Kidney epithelial cell (primary cell): ENCODE measurements at regions not wholly inside any gene's neighbourhood (a gene's known extent, or its start where the extent isn't known, plus 50 kb on each side); places are given as distances from the start of the nearest gene placed in this dataset.

ENCODE experiments used
- DNase-seq: peaks from one replicate; pipeline ENCODE4 v3.0.0-alpha.2; 2010; ENCODE audit warnings: low read depth
- H3K27me3 ChIP-seq: 2 replicates; pipeline ENCODE4 v1.6.0; 2011; ENCODE audit warnings: low read length; ENCODE audit not compliant: control insufficient read depth, insufficient read depth
- H3K36me3 ChIP-seq: 2 replicates; pipeline ENCODE4 v1.5.1; 2011; ENCODE audit warnings: low read length; ENCODE audit not compliant: control insufficient read depth, insufficient read depth
- H3K4me3 ChIP-seq: 2 replicates; pipeline ENCODE4 v1.5.1; 2011; ENCODE audit warnings: low read depth, mild to moderate bottlenecking, control low read depth, low read length
- TF ChIP-seq, protein P1 (sequence below): IDR thresholded peaks from 2 replicates; pipeline ENCODE4 v1.5.1; 2011; ENCODE audit warnings: mild to moderate bottlenecking, moderate library complexity, low read length, control low read depth, inconsistent platforms; ENCODE audit not compliant: insufficient read depth, poor library complexity, severe bottlenecking

DNA sequence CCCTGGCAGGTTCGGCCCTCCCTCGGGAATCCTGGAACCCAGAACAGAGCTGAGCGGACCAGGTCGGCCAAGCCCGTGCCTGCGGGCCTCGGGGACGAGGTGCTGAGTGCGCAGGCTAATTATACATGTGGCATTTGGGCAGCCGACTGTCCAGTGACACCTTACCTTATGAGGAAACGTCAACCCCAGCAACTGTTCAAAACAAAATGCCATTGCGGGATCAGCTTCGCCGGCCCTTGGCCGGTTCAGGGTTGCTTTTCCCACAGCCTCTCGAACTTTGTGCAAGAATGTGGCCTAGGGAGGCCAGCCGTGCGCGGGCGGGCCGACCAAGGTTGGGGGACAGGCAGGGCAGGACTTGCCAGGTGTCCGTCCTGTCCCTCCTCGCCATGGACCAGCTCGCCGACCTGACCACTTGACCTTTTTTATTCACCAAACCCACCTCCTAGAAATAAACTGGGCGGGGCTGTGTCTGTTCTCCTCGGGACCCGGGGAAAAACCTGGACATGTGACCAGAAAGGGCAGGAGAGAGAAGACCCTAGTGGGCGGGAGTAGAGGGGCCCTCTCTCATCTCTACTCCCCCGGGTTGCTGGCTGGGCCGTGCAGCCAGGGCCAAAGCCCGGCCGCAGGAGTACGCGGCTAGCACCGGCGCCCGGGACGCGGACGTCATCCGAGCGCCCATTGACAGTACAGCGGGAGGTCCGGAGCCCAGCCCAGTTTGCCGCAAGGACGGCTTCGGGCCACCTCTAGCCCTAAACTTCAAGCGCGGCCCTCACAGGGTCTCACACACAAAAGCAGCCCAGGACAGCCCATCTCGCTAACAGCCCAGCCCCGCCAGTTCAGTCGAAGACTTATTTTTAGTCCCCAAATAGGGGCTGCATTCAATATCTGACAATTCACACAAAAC, 134.3 kb upstream of the C11orf58 start:
- peak overlapping the region; percentile 62 for H3K4me3 ChIP-seq
- no peaks in the 10 kb centered on the region for H3K36me3 ChIP-seq
- peaks cover 7% of the 10 kb centered on the region for H3K27me3 ChIP-seq
- DNase-seq = no peak
- TF ChIP-seq, protein P1, sequence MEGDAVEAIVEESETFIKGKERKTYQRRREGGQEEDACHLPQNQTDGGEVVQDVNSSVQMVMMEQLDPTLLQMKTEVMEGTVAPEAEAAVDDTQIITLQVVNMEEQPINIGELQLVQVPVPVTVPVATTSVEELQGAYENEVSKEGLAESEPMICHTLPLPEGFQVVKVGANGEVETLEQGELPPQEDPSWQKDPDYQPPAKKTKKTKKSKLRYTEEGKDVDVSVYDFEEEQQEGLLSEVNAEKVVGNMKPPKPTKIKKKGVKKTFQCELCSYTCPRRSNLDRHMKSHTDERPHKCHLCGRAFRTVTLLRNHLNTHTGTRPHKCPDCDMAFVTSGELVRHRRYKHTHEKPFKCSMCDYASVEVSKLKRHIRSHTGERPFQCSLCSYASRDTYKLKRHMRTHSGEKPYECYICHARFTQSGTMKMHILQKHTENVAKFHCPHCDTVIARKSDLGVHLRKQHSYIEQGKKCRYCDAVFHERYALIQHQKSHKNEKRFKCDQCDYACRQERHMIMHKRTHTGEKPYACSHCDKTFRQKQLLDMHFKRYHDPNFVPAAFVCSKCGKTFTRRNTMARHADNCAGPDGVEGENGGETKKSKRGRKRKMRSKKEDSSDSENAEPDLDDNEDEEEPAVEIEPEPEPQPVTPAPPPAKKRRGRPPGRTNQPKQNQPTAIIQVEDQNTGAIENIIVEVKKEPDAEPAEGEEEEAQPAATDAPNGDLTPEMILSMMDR = no peak

DNA sequence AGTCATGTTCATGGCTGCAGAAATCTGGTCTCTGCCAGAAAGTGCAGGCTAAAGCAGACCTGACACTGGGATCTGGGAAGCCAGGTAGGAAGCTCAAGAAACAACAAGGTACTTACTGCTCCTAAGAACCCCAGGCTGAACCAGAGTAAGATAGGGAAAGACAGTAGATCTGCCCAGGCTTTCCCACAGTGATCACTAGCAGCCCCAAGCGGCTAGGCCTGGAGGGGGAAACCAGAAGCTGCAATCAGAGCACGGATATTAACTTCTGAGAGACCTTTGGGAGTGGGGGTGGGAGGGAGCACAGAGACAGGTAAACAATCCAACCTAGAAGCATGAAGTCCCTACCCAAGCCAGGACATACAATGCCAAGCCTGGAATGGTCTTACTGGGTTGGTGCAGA, 135.2 kb upstream of the C11orf58 start:
- Histone ChIP-seq H3K27me3 (peaks cover 7% of the 10 kb centered on the region), H3K4me3 (no peak overlapping the region), H3K36me3 (no peaks in the 10 kb centered on the region)
- TF ChIP-seq, protein P1 = no peak
- no peak for DNase-seq

DNA sequence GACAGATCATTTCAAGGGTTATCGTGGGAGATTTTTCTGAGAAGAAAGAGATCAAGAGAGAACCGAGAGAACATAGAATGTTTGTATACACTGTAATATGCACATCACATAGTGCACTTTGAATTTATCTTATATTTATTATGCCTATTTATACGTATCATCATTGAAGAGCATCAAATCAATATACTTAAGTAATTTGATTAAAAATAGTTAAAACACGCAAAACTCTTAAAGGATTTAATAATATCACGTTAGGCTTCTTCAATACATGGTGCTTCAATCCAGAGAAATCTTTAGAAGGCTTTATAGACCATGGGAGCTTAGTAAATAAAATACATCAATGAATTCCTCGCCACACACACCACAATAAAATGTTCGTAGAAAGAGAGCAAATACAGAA, 139.5 kb upstream of the C11orf58 start:
- Histone ChIP-seq H3K36me3 (no peaks in the 10 kb centered on the region), H3K4me3 (no peak overlapping the region), H3K27me3 (peaks cover under 1% of the 10 kb centered on the region)
- TF ChIP-seq, protein P1 = no peak
- no peak for DNase-seq

DNA sequence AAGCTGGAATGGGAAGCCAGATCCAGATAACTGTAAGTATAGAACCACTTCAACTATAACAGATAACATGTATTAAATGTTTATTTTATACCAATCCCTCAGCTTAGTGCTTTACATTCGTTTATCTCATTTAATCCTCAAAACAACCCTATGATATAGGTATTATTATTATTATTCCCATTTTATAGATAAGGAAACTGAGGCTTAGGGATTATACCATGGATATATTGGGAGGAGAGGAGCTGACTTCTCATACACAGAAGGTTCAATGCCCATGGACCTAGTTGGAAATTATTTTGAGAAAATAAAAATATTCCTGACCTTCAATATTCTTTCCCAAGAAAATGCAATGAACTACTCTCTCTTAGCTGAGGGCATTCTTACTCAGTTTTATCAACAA, 140.4 kb upstream of the C11orf58 start:
- Histone ChIP-seq H3K36me3 (no peaks in the 10 kb centered on the region), H3K27me3 (no peaks in the 10 kb centered on the region), H3K4me3 (no peak overlapping the region)
- no peak for DNase-seq
- TF ChIP-seq, protein P1 = no peak

DNA sequence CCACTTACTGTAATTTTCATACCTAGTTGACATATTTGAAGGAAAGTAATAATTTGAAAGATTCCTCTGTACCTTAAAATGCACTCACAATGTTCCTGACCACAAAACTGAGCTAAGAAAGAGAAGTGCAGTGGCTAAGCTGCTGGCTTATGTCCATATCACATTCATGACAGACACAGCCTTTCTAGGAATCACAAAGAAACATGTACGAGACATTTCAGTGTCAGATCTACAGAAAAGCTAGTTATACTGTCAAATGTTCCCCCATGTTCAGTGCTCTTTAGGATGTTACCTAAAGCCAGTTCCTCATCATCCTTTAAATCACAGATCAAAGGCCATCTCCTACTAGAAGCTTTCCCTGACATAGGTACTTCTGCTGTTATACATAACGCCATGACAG, 142.2 kb upstream of the C11orf58 start:
- Histone ChIP-seq H3K4me3 (no peak overlapping the region), H3K36me3 (no peaks in the 10 kb centered on the region), H3K27me3 (no peaks in the 10 kb centered on the region)
- TF ChIP-seq, protein P1 = no peak
- DNase-seq = no peak

DNA sequence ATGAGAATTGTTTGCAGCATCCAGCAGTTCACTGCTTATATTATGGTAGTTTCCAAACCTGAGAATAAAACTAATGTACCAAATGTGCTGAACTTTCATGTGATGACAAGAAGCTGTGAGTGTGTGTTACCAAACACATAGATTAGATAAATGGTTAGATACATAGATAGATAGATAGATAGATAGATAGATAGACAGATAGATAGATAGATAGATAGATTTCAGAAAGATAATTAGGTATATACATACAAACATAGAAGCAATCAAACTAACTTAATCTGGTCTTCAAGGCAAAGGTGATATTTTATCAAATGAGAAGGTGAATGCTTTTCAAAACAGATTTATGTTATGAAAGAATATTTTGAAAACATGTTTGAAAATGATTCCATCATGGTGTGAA, 147.3 kb upstream of the C11orf58 start:
- Histone ChIP-seq H3K27me3 (no peaks in the 10 kb centered on the region), H3K4me3 (no peak overlapping the region), H3K36me3 (no peaks in the 10 kb centered on the region)
- DNase-seq = no peak
- TF ChIP-seq, protein P1 = no peak
